Activated CD8-positive, alpha-beta memory T cell treated with anti-CD3 and anti-CD28 coated beads for 36 hours (primary cell): ENCODE measurements at regions not wholly inside any gene's neighbourhood (a gene's known extent, or its start where the extent isn't known, plus 50 kb on each side); places are given as distances from the start of the nearest gene placed in this dataset.

Experiments used
- CTCF ChIA-PET: fragments of 350-600 bp; sonication (Branson Sonifier 250); formaldehyde crosslinking; loops from one replicate; lab custom pipeline; 2021; ENCODE audit warnings: antibody characterized with exemption; lab: Charles Lee
- POLR2A ChIA-PET: fragments of 350-600 bp; sonication (Branson Sonifier 250); formaldehyde crosslinking; loops from one replicate; lab custom pipeline; 2021; ENCODE audit warnings: antibody characterized with exemption; lab: Charles Lee

- CTCF ChIA-PET: no interaction called here
- POLR2A ChIA-PET: no interaction called here
Observed at GRCh38 chr13:105220063-105220462, 1315.4 kb downstream of the EFNB2 start.

GRCh38 chr13:105219651-105220050 is 1315.8 kb downstream of the EFNB2 start:
- POLR2A ChIA-PET: no interaction called here
- CTCF ChIA-PET: no interaction called here

GRCh38 chr13:105213512-105213911 is 1322.0 kb downstream of the EFNB2 start:
- POLR2A ChIA-PET: no interaction called here
- CTCF ChIA-PET: no interaction called here

GRCh38 chr13:105207572-105208293 is 1327.7 kb downstream of the EFNB2 start:
- CTCF ChIA-PET: no interaction called here
- POLR2A ChIA-PET: no interaction called here

- POLR2A ChIA-PET: no interaction called here
- CTCF ChIA-PET: no interaction called here
Observed at GRCh38 chr13:105202354-105202753, 1333.1 kb downstream of the EFNB2 start.

GRCh38 chr13:105201351-105201750 is 1334.1 kb downstream of the EFNB2 start:
- CTCF ChIA-PET: no interaction called here
- POLR2A ChIA-PET: no interaction called here

- CTCF ChIA-PET: no interaction called here
- POLR2A ChIA-PET: no interaction called here
Observed at GRCh38 chr13:105200181-105200580, 1335.3 kb downstream of the EFNB2 start.

GRCh38 chr13:105196052-105196451 is 1339.4 kb downstream of the EFNB2 start:
- CTCF ChIA-PET: no interaction called here
- POLR2A ChIA-PET: no interaction called here

GRCh38 chr13:105193026-105193425 is 1342.4 kb downstream of the EFNB2 start:
- POLR2A ChIA-PET: no interaction called here

GRCh38 chr13:105184201-105184600 is 1351.3 kb downstream of the EFNB2 start:
- POLR2A ChIA-PET: no interaction called here
- CTCF ChIA-PET: no interaction called here

More at GRCh38 chr13:105193026-105193425, 1342.4 kb downstream of the EFNB2 start:
- CTCF ChIA-PET: no interaction called here

- POLR2A ChIA-PET: no interaction called here
- CTCF ChIA-PET: no interaction called here
Observed at GRCh38 chr13:105177265-105177900, 1358.1 kb downstream of the EFNB2 start.

- CTCF ChIA-PET: no interaction called here
- POLR2A ChIA-PET: no interaction called here
Observed at GRCh38 chr13:105170438-105170837, 1365.0 kb downstream of the EFNB2 start.

GRCh38 chr13:105168295-105168694 is 1367.2 kb downstream of the EFNB2 start:
- POLR2A ChIA-PET: no interaction called here

GRCh38 chr13:105167385-105167784 is 1368.1 kb downstream of the EFNB2 start:
- ChIA-PET CTCF (no interaction called here), POLR2A (no interaction called here)

More at GRCh38 chr13:105168295-105168694, 1367.2 kb downstream of the EFNB2 start:
- CTCF ChIA-PET: no interaction called here

GRCh38 chr13:105165449-105166125 is 1369.9 kb downstream of the EFNB2 start:
- CTCF ChIA-PET: no interaction called here
- POLR2A ChIA-PET: no interaction called here

GRCh38 chr13:105159841-105160240 is 1375.6 kb downstream of the EFNB2 start:
- POLR2A ChIA-PET: no interaction called here
- CTCF ChIA-PET: no interaction called here

GRCh38 chr13:105153611-105154010 is 1381.9 kb downstream of the EFNB2 start:
- ChIA-PET POLR2A (no interaction called here), CTCF (no interaction called here)

- ChIA-PET CTCF (no interaction called here), POLR2A (no interaction called here)
Observed at GRCh38 chr13:105151639-105152038, 1383.8 kb downstream of the EFNB2 start.

- ChIA-PET POLR2A (no interaction called here), CTCF (no interaction called here)
Observed at GRCh38 chr13:105147461-105147860, 1388.0 kb downstream of the EFNB2 start.

GRCh38 chr13:105144936-105145335 is 1390.5 kb downstream of the EFNB2 start:
- POLR2A ChIA-PET: no interaction called here
- CTCF ChIA-PET: no interaction called here

GRCh38 chr13:105144020-105144419 is 1391.4 kb downstream of the EFNB2 start:
- ChIA-PET CTCF (no interaction called here), POLR2A (no interaction called here)
